DMS79 (cell line): ENCODE measurements at regions not wholly inside any gene's neighbourhood (a gene's known extent, or its start where the extent isn't known, plus 50 kb on each side); places are given as distances from the start of the nearest gene placed in this dataset.
"Not testable (repeated sequence)": the region's sequence is repeated elsewhere in the genome, so short reads cannot be mapped to it uniquely, and the experiment has no call there.

Experiments used
- DNase-seq: peaks from one replicate; lab custom pipeline; 2025; lab: John Stamatoyannopoulos, UW

DNA sequence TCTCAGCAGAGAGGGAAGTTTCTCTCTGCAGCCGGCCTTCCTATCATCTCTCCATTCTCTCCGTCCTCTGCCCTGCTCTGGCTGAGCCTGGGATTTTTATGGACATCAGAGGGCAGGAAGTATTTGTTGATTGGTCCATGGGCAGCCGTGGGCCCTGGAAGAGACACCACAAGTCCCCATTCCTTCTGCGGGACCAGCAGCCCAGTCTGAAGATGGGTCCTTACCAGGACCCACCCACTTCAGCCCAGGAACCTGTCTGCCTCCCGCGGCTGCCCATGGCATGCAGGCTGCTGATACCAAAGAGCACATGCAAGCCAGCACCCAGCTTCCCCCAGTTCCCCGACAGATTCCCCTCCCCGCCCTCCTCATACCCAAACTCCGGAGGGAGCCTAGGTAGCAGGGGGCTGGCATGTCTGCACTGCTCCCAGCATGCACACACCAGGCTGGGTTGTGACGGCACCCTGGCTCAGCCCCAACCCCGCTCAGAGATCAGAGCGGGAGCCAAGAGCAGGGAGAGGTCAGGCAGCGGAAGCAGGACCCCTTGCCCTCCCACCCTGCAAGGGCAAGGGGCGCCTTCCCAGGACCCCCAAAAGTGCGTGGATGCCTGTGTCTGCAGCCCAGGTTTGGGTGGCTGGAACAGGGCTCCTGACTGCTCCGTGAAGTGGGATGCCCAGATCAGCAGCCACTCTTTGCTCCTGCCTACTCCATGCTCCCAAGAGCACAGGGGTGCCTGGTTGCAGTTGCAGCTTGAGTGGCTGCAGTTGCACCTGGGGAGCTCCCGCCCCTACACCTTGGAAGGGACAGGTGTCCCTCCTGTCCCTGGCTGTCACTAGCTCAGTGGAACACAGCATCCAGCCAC is 538.6 kb upstream of the POT1 start:
- no peak for DNase-seq

DNA sequence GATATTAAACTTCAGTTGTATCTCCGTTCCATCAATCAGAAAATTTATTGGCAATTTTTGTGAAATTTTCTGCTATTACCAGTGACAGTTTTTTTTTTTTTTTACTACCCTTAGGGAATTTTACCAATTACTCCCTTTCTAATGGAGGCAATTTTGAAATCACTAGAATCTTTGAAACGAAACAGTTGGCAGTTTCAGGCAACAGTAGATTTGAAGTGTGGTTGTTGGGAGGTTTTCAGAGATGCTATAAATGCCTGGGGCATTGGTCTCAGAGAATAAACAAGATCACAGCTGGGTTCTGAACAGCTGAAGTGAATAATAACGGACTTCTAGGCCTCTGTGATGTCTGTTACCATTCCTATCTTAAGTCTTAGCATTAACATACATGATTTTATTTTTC is 535.9 kb upstream of the POT1 start:
- no peak for DNase-seq

DNA sequence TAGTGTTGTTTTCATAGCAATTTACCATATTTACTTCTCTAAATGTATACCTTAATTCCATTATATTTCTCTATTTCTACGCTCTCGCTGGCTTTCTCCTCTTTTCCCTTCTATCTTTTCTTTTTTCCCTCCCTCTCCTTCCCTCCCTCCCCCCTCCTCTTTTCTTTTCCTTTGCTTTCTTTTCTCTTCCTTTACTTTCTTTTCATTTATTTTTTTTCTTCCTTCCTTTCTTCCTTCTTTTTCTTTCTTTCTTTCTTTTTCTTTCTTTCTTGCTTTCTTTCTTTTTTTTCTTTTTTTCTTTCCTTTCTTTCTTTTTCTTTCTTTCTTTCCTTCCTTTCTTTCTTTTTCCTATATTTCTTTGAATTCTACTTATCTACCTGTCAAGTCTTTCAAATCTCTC is 533.0 kb upstream of the POT1 start:
- no peak for DNase-seq

DNA sequence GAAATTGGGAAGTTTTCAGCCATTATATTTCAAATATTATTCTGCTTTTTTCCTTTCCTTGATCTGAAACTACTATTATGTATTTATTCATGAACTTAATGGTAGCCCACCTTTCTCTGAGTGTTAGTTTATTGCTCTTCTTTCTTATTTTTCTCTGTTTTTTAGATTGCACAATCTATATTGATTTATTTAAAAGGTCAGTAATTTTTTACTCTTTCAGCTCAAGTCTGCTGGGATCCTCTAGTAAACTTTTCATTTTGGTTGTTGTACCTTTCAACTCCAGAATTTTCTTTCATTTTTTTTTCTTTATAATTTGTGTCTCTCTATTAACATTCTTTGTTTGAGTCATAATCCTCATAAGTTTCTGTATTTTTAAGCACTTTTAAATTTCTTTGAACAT is 529.4 kb upstream of the POT1 start:
- no peak for DNase-seq

DNA sequence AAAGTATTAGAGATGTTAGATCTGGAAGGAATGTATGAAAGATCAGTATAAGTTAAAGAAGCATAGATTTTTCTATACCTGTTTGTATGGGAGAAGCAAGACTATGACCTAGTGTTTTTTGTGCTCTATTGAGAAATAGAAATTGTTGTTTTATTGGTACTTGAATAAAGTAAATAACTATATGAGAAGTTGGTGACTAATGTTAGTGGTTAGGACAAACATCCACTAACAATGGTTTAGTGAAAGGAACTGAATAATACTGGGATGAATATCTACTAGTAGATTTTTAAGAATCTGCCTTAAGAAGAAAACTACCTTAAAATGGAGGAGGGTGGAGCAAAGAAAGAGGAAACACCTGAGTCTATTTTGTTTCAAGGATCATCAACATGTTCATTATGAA is 521.1 kb upstream of the POT1 start:
- no peak for DNase-seq

DNA sequence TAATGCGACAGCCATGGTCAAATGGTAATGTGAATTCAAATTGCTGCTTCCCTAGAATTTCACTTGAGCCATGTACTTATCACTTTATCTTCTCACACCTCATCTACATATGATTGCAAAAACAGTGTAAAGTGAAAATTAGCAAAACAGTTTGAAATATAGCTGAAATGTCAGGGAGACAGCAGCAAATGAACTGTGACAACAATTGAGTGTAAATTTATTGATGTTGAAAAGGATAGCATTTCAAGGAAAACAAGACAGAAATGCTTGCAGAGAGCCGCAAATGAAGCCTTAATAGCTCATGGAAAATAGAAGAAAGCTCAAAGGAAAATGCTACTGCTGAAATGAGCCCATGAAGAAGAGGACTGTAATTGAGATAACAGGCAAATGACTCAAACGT is 516.2 kb upstream of the POT1 start:
- DNase-seq = no peak

DNA sequence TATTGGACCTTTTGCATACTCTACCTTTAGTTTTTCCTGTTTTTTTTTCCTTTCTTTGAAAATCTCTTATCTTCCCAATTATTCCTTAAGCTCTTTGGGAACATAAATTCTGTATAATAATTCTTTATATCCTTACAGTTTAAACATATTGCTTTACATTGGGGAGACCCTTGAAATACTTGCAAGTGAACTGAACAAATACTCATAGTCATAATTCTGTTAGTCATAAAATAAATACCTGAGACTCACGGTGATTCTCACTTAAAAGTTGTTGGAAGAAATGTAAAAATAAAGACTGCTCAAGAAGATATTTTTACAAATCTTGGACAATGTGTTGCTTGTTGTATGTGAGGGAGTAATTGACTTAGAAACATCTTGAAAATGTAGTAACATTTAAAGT is 515.2 kb upstream of the POT1 start:
- no peak for DNase-seq

DNA sequence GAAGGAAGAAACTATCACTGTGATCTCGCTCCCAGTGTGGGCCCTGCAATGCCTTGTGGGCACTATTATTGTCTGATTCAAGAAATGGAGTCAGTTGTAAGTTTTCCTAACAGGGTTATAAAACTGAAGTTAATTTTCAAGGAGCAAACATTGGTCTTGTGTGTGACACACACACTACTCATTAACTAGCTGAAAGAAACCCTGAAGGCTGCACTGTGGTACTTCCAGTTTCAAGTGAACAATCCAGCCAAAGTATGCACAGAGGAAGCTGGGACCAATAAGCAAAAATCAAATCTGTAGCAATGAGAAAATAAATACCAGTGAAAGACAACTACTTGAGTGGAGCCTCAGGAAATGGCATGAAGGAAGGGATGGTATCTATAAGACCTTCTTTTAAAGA is 506.6 kb upstream of the POT1 start:
- DNase-seq = no peak

DNA sequence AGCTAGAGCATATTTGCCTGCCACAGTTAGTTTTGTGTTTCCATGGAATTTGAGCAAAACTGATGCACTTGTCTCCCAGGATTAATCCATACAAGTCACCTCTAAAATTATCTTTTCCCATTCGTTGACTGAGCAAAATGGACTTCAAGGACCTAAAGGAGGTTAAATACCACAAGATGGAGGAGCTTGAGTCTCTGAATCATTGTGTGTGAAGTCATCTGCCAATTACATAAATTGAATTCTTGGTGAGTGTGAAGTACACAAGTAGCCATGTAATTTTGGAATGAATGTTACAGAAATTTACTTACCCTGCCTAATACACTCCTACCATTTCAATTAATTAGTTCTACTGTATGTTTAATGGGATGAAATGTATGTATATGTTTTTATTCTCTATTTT is 501.7 kb upstream of the POT1 start:
- no peak for DNase-seq

DNA sequence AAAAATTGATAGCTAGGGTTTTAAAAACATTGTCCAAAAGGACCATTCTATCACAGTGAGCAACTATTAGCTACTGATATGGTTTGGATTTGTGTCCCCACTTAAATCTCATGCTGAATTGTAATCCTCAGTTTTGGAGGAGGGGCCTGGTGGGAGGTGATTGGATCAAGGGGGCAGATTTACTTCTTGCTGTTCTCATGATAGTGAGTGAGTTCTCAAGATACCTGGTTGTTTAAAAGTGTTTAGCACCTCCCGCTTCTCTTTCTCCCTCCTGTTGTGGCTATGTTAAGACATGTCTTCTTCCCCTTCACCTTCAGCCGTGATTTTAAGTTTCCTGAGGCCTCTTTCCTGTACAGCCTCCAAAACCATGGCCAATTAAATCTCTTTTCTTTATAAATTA is 500.4 kb upstream of the POT1 start:
- no peak for DNase-seq

DNA sequence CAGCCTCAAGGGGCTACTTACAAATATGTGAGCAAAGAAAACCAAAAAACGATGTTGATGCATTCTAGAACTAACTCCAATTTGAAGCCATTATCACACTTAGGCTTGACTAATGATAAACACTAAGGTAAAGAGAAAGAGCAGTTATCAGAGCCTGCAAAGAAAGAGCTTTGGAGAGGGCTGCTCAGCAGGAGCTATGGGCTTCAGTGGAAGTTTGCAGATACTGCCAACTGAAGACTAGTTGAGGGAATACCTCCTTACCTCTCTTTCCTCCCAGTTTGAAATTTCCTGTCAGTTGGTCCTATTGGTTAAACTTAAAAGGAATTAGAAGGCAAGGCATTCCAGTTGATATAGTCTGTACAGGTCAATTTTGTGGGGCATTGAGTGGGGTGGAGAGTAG is 498.1 kb upstream of the POT1 start:
- DNase-seq = no peak

DNA sequence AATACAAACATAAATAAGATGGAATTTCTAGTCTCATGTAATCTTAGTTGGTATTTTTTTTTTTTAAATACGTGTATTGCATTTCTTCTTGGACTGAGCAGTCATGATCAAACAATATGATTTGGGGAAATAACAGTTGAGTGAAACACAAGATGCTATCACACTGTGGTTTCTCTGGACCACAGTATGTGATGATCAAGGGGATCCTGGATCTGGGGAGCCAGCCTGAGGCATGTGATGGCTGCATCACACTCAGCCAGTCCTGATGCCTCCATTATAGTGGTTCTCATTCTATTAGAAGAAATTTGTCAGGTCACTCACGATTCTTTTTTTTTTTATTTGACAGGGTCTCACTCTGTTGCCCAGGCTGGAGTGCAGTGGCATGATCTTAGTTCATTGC is 495.9 kb upstream of the POT1 start:
- no peak for DNase-seq

DNA sequence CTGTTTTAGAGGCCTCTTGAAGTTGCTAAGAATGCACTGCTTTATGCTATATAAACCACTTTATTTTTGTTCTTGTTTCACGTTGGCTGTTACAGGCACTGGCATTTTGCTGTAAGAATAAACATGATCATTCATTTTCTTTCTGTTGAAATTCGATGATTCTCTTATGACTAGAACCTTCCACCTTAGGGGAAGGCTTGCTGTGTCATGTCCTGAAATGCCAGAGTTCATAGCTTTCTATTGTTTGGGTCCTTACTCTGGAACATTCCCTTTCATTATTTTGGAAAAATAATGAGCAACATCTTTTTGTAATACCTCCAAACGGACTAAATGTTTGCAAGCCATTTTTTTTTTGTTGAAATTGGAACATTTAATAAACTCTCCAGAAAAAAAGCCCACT is 495.1 kb upstream of the POT1 start:
- no peak for DNase-seq

DNA sequence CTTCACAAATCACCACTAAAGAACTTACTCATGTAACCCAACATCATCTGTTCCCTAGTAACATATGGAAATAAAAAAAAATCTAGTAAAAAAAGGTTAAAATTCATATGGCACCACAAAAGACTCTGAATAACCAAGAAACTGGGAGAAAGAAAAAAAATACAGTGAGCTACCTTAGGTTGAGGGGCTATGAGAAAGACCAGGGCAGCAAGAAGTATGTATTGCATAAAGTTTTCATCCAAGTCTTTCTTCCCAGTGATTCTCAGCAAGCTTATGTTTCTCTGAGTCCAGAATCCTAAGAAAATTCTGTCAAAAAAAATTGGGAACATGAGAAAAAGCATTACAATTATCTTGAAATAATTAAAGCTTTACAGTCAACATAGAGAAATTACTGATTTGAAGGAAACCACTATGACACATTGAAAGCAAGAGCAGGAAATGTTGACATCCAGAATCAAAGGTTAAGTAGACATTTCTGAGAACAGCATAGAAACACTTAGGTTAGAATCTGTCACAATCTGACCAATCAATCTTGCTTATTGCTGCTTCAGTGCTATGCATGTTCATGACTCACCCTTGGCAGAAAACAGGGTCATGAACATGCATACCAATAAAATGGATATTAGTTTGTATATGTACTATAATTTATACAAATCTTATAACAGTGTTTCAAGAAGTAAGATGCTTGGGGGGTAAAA is 494.0 kb upstream of the POT1 start:
- DNase-seq = no peak

DNA sequence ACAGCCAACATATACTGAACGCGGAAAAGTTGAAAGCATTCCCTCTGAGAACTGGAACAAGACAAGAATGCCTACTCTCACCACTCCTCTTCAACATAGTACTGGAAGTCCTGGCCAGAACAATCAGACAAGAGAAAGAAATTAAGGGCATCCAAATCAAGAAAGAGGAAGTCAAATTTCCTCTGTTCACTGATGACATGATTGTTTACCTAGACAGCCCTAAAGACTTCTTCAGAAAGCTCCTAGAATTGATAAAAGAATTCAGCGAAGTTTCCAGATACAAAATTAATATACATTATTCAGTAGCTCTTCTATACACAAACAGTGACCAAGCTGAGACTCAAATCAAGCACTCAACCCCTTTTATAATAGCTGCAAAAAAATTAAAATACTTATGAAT is 491.8 kb upstream of the POT1 start:
- not testable (repeated sequence) for DNase-seq

DNA sequence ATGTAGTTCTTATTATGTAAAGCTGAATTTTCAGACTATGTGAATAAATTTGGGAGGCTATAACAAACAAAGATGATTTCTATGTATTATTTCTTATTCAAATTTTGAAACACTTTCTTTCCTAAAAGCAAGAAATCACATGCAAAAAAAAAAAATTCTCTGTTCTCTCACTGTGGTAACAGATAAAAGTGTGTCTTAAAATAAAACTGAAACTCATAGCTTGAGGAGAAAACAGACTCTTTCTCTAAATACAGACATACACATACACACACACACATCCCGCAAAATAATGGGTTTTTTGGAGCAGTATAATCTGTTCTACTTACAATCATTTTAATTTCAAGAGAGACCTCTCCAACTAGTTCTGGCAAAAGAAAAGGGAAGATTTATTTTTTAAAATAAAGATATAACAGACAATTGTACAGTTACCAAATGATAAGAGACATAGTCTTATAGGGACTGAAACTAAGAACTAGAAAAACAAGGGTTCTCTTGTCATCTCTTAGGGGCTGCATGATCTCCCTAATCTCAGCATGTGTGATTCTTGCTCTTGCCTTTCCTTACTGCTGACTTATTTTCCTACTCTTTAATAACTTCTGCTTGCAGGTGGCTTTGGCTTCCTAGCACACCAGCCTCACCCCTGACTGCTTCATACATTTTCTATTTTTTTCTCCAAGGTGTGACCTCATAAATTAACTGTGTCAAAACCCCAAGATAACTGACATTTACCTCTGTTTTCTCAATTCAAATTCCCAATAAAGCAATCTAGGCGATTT is 483.5 kb upstream of the POT1 start:
- no peak for DNase-seq

DNA sequence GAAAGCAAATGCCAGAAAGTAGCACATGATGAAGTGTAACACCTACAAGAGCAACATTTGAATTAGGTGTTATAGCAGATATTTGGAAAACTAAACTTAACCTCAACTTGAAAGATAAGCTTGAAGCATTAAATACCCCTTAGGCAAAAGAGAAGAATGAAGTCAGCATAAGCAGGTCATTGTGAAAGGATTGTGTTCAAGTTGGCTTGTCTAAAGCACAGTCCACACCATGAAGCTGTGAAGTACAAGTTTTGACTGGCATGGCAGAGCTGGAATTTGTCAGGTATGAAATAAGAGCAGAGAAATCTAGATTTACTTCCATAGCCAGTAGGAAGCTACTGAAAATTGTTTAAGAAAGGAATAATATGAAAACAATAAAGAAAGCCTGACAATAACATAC is 480.3 kb upstream of the POT1 start:
- no peak for DNase-seq

DNA sequence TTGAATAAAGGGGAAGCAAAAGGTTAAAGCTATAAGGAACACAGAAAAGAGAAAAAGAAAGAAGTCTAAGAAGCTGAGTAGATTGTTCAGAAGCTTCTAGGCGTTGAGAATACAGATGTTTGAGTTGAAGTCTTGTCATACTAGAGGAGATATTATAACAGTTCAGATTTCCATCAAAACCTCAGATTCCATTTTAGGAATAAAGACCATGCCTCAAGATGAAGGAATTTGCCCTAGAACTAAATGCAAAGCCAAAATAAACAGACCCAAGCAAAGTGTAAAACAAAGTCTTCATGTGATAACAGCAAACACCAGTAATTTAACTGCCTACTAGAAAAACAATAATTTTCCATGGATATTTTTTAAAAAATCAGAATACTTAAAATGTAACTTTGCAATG is 476.5 kb upstream of the POT1 start:
- no peak for DNase-seq

DNA sequence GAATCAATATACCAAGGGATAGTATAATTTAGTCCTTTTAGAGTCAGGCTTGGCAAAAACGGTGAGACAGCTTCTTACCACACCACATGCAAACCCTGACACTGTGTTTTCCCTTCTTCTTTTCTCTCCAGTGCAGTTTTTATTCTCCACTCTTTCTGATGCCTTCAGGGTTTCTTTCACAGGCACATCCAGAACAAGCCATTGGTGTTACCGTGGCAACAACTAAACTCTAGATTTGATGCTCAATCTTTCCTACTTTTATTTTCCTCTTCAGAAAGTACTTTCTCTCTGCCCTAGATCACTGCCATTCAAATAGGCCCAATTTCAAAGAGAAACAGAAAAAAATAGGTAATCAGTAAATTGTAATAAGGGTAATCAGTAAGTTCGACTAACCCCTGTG is 469.8 kb upstream of the POT1 start:
- DNase-seq = no peak

DNA sequence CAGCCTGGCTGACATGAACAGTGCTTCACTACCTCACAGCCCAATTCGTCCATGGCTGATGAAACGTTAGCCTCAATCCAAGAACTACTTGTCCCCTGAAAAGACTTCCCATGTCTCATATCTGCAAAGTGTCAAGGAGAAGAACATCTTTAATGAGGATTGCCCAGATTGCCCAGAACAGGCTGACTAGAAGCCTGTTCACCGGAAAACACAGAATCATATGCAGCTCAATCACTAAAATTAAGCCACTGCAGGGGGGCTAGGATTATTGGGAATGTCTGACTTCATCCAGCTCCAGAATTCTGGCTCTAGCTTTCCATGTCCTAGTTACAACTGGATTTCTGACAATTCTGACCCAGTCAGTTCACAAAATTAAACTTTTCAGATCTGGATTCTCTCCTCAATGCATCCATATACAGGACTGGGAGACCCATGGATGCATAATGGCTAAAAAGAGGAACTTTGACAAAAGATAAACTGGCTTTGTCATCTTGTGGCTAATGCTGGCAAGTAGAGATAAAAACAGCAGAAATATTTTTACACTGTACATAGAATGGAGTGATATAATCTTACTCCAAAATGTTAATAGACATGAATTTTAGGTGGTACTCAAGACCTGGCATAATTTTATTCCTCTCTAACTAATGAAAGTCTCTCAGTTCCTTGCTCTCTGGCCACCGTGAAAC is 467.0 kb upstream of the POT1 start:
- no peak for DNase-seq

DNA sequence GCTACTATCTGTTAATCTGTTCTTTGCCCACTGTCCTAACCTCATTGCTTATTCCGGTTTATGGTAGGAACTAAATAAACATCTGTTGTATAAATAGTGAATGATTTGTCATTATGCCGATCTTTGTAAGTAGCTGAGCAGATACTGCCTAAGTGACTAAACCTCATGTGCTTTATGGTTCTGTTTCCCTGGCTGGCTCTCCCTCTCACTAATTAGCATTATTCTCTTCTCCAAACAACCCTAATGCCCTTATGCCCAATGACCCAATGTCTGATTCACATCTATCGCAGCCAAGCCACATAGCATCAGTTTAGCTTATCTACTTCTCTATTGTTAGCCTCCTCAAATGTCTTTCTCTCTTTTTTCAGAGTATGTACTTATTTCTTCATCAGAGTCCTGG is 462.3 kb upstream of the POT1 start:
- no peak for DNase-seq

DNA sequence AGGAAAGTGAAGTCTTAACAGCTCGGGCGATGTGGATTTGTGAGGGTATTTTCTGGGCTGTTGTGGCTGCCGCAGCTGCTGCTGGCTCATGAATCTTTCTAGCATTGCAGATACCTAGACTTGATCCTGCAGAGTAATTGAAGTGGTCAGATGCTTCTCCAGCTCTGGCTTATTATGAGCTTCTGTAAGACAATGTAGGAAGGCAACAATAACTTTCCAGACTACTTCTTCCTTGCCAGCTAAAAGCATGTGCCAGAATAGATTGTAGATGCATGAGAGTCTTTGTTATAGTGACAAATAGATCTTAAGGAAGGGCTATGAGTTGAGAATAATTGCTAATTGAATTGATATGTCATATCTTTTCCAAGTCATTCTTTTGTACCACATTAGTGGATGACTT is 461.4 kb upstream of the POT1 start:
- DNase-seq = no peak
